ENCODE measurements at regions not wholly inside any gene's neighbourhood (a gene's known extent, or its start where the extent isn't known, plus 50 kb on each side); places are given as distances from the start of the nearest gene placed in this dataset.

DNA sequence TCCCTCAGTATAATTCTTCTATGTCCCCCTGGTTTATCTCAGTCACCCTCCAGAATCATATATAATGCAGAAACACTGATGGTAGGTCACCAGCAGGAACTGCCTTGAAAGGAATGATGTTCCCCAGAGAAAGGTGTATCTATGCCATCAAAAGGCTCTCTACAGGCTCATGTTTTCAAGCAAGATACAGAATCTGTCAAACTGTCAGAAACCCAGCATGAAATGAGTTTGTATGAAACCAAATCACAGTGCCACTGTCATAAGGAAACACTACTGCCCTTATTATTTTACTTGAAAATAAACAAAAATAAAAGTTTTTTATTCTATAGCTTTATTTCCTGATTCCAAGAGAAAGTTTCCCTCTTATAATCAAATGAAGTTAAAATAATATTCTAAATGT lies 1064.5 kb upstream of the DDX18 start:
- TF ChIP-seq, protein P1, sequence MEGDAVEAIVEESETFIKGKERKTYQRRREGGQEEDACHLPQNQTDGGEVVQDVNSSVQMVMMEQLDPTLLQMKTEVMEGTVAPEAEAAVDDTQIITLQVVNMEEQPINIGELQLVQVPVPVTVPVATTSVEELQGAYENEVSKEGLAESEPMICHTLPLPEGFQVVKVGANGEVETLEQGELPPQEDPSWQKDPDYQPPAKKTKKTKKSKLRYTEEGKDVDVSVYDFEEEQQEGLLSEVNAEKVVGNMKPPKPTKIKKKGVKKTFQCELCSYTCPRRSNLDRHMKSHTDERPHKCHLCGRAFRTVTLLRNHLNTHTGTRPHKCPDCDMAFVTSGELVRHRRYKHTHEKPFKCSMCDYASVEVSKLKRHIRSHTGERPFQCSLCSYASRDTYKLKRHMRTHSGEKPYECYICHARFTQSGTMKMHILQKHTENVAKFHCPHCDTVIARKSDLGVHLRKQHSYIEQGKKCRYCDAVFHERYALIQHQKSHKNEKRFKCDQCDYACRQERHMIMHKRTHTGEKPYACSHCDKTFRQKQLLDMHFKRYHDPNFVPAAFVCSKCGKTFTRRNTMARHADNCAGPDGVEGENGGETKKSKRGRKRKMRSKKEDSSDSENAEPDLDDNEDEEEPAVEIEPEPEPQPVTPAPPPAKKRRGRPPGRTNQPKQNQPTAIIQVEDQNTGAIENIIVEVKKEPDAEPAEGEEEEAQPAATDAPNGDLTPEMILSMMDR (conservative IDR thresholded peaks at IDR 0.05; ENCODE audit: low read depth in 2 of 2), result no peak
- TF ChIP-seq POLR2AphosphoS5 (IDR thresholded peaks at IDR 0.05; ENCODE audit: low read depth), result no peak
- TF ChIP-seq EZH2 (IDR thresholded peaks at IDR 0.05; ENCODE audit: low read depth, unreplicated experiment), result no peak
- TF ChIP-seq, protein P2, sequence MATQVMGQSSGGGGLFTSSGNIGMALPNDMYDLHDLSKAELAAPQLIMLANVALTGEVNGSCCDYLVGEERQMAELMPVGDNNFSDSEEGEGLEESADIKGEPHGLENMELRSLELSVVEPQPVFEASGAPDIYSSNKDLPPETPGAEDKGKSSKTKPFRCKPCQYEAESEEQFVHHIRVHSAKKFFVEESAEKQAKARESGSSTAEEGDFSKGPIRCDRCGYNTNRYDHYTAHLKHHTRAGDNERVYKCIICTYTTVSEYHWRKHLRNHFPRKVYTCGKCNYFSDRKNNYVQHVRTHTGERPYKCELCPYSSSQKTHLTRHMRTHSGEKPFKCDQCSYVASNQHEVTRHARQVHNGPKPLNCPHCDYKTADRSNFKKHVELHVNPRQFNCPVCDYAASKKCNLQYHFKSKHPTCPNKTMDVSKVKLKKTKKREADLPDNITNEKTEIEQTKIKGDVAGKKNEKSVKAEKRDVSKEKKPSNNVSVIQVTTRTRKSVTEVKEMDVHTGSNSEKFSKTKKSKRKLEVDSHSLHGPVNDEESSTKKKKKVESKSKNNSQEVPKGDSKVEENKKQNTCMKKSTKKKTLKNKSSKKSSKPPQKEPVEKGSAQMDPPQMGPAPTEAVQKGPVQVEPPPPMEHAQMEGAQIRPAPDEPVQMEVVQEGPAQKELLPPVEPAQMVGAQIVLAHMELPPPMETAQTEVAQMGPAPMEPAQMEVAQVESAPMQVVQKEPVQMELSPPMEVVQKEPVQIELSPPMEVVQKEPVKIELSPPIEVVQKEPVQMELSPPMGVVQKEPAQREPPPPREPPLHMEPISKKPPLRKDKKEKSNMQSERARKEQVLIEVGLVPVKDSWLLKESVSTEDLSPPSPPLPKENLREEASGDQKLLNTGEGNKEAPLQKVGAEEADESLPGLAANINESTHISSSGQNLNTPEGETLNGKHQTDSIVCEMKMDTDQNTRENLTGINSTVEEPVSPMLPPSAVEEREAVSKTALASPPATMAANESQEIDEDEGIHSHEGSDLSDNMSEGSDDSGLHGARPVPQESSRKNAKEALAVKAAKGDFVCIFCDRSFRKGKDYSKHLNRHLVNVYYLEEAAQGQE (IDR thresholded peaks at IDR 0.05; ENCODE audit: unreplicated experiment), result no peak
- TF ChIP-seq JUNB (IDR thresholded peaks at IDR 0.05; ENCODE audit: unreplicated experiment), result no peak
- no peak for TF ChIP-seq EZH2phosphoT487 (IDR thresholded peaks at IDR 0.05; ENCODE audit: unreplicated experiment)
- TF ChIP-seq STAT1 (IDR thresholded peaks at IDR 0.05; ENCODE audit: unreplicated experiment), result no peak
- no peak for TF ChIP-seq ZNF114 (CRISPR knock-in tag; IDR thresholded peaks at IDR 0.05)
- TF ChIP-seq, protein P3, sequence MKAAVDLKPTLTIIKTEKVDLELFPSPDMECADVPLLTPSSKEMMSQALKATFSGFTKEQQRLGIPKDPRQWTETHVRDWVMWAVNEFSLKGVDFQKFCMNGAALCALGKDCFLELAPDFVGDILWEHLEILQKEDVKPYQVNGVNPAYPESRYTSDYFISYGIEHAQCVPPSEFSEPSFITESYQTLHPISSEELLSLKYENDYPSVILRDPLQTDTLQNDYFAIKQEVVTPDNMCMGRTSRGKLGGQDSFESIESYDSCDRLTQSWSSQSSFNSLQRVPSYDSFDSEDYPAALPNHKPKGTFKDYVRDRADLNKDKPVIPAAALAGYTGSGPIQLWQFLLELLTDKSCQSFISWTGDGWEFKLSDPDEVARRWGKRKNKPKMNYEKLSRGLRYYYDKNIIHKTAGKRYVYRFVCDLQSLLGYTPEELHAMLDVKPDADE (IDR thresholded peaks at IDR 0.05), result no peak
- no peak for TF ChIP-seq NANOG (IDR thresholded peaks at IDR 0.05; ENCODE audit: borderline replicate concordance)
- no peak for TF ChIP-seq CREB1 (CRISPR knock-in tag; IDR thresholded peaks at IDR 0.05; ENCODE audit: low read depth)
- TF ChIP-seq ZNF331 (CRISPR knock-in tag; IDR thresholded peaks at IDR 0.05; ENCODE audit: low read depth), result no peak
- TF ChIP-seq, protein P4, sequence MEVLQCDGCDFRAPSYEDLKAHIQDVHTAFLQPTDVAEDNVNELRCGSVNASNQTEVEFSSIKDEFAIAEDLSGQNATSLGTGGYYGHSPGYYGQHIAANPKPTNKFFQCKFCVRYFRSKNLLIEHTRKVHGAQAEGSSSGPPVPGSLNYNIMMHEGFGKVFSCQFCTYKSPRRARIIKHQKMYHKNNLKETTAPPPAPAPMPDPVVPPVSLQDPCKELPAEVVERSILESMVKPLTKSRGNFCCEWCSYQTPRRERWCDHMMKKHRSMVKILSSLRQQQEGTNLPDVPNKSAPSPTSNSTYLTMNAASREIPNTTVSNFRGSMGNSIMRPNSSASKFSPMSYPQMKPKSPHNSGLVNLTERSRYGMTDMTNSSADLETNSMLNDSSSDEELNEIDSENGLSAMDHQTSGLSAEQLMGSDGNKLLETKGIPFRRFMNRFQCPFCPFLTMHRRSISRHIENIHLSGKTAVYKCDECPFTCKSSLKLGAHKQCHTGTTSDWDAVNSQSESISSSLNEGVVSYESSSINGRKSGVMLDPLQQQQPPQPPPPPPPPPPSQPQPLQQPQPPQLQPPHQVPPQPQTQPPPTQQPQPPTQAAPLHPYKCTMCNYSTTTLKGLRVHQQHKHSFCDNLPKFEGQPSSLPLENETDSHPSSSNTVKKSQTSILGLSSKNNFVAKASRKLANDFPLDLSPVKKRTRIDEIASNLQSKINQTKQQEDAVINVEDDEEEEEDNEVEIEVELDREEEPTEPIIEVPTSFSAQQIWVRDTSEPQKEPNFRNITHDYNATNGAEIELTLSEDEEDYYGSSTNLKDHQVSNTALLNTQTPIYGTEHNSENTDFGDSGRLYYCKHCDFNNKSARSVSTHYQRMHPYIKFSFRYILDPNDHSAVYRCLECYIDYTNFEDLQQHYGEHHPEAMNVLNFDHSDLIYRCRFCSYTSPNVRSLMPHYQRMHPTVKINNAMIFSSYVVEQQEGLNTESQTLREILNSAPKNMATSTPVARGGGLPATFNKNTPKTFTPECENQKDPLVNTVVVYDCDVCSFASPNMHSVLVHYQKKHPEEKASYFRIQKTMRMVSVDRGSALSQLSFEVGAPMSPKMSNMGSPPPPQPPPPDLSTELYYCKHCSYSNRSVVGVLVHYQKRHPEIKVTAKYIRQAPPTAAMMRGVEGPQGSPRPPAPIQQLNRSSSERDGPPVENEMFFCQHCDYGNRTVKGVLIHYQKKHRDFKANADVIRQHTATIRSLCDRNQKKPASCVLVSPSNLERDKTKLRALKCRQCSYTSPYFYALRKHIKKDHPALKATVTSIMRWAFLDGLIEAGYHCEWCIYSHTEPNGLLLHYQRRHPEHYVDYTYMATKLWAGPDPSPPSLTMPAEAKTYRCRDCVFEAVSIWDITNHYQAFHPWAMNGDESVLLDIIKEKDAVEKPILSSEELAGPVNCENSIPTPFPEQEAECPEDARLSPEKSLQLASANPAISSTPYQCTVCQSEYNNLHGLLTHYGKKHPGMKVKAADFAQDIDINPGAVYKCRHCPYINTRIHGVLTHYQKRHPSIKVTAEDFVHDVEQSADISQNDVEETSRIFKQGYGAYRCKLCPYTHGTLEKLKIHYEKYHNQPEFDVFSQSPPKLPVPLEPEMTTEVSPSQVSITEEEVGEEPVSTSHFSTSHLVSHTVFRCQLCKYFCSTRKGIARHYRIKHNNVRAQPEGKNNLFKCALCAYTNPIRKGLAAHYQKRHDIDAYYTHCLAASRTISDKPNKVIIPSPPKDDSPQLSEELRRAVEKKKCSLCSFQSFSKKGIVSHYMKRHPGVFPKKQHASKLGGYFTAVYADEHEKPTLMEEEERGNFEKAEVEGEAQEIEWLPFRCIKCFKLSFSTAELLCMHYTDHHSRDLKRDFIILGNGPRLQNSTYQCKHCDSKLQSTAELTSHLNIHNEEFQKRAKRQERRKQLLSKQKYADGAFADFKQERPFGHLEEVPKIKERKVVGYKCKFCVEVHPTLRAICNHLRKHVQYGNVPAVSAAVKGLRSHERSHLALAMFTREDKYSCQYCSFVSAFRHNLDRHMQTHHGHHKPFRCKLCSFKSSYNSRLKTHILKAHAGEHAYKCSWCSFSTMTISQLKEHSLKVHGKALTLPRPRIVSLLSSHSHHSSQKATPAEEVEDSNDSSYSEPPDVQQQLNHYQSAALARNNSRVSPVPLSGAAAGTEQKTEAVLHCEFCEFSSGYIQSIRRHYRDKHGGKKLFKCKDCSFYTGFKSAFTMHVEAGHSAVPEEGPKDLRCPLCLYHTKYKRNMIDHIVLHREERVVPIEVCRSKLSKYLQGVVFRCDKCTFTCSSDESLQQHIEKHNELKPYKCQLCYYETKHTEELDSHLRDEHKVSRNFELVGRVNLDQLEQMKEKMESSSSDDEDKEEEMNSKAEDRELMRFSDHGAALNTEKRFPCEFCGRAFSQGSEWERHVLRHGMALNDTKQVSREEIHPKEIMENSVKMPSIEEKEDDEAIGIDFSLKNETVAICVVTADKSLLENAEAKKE (CRISPR knock-in tag; IDR thresholded peaks at IDR 0.05), result no peak
